OCI-LY1 (cell line): ENCODE measurements at regions not wholly inside any gene's neighbourhood (a gene's known extent, or its start where the extent isn't known, plus 50 kb on each side); places are given as distances from the start of the nearest gene placed in this dataset.

ENCODE experiments used
- EZH2 ChIP-seq: fragments of 200-600 bp; sonication (generic), shearing (Covaris generic); IDR thresholded peaks from 2 replicates; pipeline ENCODE4 v1.8.0; 2017; ENCODE audit warnings: borderline replicate concordance, mixed run types, mild to moderate bottlenecking, antibody characterized with exemption, low read length, moderate library complexity, mixed read lengths
- TF ChIP-seq, protein P1 (sequence below): fragments of 200-600 bp; sonication (generic), shearing (Covaris generic); IDR thresholded peaks from 2 replicates; pipeline ENCODE4 v1.5.1; 2017; ENCODE audit warnings: mild to moderate bottlenecking, antibody characterized with exemption, low read length, moderate library complexity, mixed read lengths

DNA sequence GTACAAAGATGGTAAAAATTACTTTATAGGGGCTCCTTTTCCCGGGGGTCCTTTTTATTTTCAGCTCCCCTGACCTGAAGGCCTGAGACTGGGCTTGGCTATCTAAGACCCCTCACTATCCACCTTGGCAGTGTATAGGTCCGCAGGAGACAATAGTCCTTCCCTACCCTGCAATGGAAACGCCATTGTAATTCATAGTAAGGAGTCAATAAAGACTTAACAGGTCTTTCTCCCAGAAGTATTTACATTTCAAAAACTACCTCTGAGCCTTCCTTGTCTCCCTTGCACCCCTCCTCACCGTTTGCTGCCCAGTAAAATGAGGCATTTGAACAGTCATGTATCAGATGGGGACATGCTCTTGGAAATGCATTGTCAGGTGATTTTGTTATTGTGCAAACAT lies 401.2 kb upstream of the CNKSR2 start:
- TF ChIP-seq, protein P1, sequence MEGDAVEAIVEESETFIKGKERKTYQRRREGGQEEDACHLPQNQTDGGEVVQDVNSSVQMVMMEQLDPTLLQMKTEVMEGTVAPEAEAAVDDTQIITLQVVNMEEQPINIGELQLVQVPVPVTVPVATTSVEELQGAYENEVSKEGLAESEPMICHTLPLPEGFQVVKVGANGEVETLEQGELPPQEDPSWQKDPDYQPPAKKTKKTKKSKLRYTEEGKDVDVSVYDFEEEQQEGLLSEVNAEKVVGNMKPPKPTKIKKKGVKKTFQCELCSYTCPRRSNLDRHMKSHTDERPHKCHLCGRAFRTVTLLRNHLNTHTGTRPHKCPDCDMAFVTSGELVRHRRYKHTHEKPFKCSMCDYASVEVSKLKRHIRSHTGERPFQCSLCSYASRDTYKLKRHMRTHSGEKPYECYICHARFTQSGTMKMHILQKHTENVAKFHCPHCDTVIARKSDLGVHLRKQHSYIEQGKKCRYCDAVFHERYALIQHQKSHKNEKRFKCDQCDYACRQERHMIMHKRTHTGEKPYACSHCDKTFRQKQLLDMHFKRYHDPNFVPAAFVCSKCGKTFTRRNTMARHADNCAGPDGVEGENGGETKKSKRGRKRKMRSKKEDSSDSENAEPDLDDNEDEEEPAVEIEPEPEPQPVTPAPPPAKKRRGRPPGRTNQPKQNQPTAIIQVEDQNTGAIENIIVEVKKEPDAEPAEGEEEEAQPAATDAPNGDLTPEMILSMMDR = no peak
- no peak for TF ChIP-seq EZH2
